GM23248 (cell line): ENCODE measurements at regions not wholly inside any gene's neighbourhood (a gene's known extent, or its start where the extent isn't known, plus 50 kb on each side); places are given as distances from the start of the nearest gene placed in this dataset.

Source experiments
- DNase-seq: peaks from one replicate; pipeline ENCODE4 v3.0.0-alpha.2; 2015
- H2AFZ ChIP-seq: fragments of 200-600 bp; sonication (generic); 2 replicates; pipeline ENCODE4 v1.6.1; 2016; ENCODE audit warnings: antibody characterized with exemption
- H3F3A ChIP-seq: fragments of 200-600 bp; sonication (generic); 2 replicates; pipeline ENCODE4 v1.6.1; 2016; ENCODE audit warnings: mild to moderate bottlenecking, antibody characterized with exemption, mixed run types; ENCODE audit not compliant: insufficient read depth
- H3K27ac ChIP-seq: fragments of 200-600 bp; sonication (generic); 2 replicates; pipeline ENCODE4 v1.5.1; 2016; ENCODE audit warnings: mild to moderate bottlenecking
- H3K27me3 ChIP-seq: fragments of 200-600 bp; sonication (generic); replicated peaks from 2 replicates; pipeline ENCODE4 v1.6.1; 2016; ENCODE audit warnings: mild to moderate bottlenecking; ENCODE audit not compliant: insufficient read depth
- H3K36me3 ChIP-seq: fragments of 200-600 bp; sonication (generic); 2 replicates; pipeline ENCODE4 v1.6.1; 2016; ENCODE audit warnings: low read depth, mild to moderate bottlenecking
- H3K4me1 ChIP-seq: fragments of 200-600 bp; sonication (generic); 2 replicates; pipeline ENCODE4 v1.6.1; 2016; ENCODE audit warnings: mild to moderate bottlenecking; ENCODE audit not compliant: insufficient read depth
- H3K4me2 ChIP-seq: fragments of 200-600 bp; sonication (generic); one replicate; pipeline ENCODE4 v1.6.1; 2016; ENCODE audit warnings: mild to moderate bottlenecking; ENCODE audit not compliant: unreplicated experiment
- H3K4me3 ChIP-seq: fragments of 200-600 bp; sonication (generic); 2 replicates; pipeline ENCODE4 v1.5.1; 2016; ENCODE audit warnings: mild to moderate bottlenecking
- H3K79me2 ChIP-seq: fragments of 200-600 bp; sonication (generic); 2 replicates; pipeline ENCODE4 v1.6.1; 2016; ENCODE audit warnings: mild to moderate bottlenecking; ENCODE audit not compliant: insufficient read depth
- H3K9ac ChIP-seq: fragments of 200-600 bp; sonication (generic); 2 replicates; pipeline ENCODE4 v1.6.1; 2016; ENCODE audit warnings: mild to moderate bottlenecking
- H3K9me2 ChIP-seq: fragments of 200-600 bp; sonication (generic); 2 replicates; pipeline ENCODE4 v1.6.1; 2016; ENCODE audit warnings: mixed run types, mild to moderate bottlenecking, moderate library complexity; ENCODE audit not compliant: insufficient read depth
- H3K9me3 ChIP-seq: fragments of 200-600 bp; sonication (generic); one replicate; pipeline ENCODE4 v1.6.1; 2017; ENCODE audit warnings: low read depth
- H4K20me1 ChIP-seq: fragments of 200-600 bp; sonication (generic); 2 replicates; pipeline ENCODE4 v1.6.0; 2016; ENCODE audit not compliant: insufficient read depth
- EZH2 ChIP-seq: fragments of 200-600 bp; sonication (generic); IDR thresholded peaks from 2 replicates; pipeline ENCODE4 v1.6.1; 2018; ENCODE audit warnings: antibody characterized with exemption, mild to moderate bottlenecking; ENCODE audit not compliant: insufficient read depth, poor library complexity, severe bottlenecking
- EZH2phosphoT487 ChIP-seq: fragments of 200-600 bp; sonication (generic); IDR thresholded peaks from 2 replicates; pipeline ENCODE4 v1.6.1; 2018; ENCODE audit warnings: antibody characterized with exemption, moderate library complexity, mild to moderate bottlenecking, low read depth; ENCODE audit not compliant: insufficient read depth
- WGBS, 2 experiments: methylation state at CpG; one replicate each; pipeline ENCODE4 v1.1.6; 2015 to 2017; ENCODE audit warnings: low lambda C conversion rate in 2 of 2, low coverage in 1 of 2; ENCODE audit errors: missing lambda C conversion rate in 2 of 2; 5-methylcytosine and 5-hydroxymethylcytosine counted together
- in situ Hi-C: fragments of 300-500 bp; cut with MboI; formaldehyde crosslinking; loops from 2 replicates; pipeline ENCODE4 v1.15.0; 2020

GRCh38 chr13:38620876-38621275 is 66.0 kb upstream of the FREM2 start:
- Histone ChIP-seq H3K9me2 (no peaks in the 10 kb centered on the region; the same call in 1 of the 2 replicates), H3K4me3 (no peak overlapping the region), H3K36me3 (no peaks in the 10 kb centered on the region), H2AFZ (no peak overlapping the region), H3K27me3 (no peaks in the 10 kb centered on the region), H3K9me3 (no peaks in the 10 kb centered on the region), H3F3A (no peaks in the 10 kb centered on the region), H3K27ac (no peak overlapping the region), H3K4me1 (no peaks in the 10 kb centered on the region; the same call in 1 of the 2 replicates), H3K79me2 (no peaks in the 10 kb centered on the region), H3K4me2 (no peak overlapping the region), H4K20me1 (no peaks in the 10 kb centered on the region), H3K9ac (no peak overlapping the region)
- in situ Hi-C loops = no loop called here
- WGBS, 2 experiments = 64 to 77% methylated on average over 4 of the region's 4 CpGs
- DNase-seq = no peak
- TF ChIP-seq EZH2phosphoT487 = no peak
- TF ChIP-seq EZH2 = no peak

- 60 to 65% methylated on average over 10 of the region's 10 CpGs for WGBS, 2 experiments
These were observed 62.1 kb upstream of the FREM2 start for GRCh38 chr13:38624822-38625221.

GRCh38 chr13:38628554-38628953 is 58.3 kb upstream of the FREM2 start:
- no peak overlapping the region for H3K4me3 ChIP-seq
- WGBS, 2 experiments = 88 to 90% methylated on average over 1 of the region's 1 CpG
- no peaks in the 10 kb centered on the region for H3K36me3 ChIP-seq
- no peaks in the 10 kb centered on the region for H4K20me1 ChIP-seq
- H3F3A ChIP-seq = no peaks in the 10 kb centered on the region
- H2AFZ ChIP-seq = no peak overlapping the region
- no peak for TF ChIP-seq EZH2
- no peak for TF ChIP-seq EZH2phosphoT487
- H3K79me2 ChIP-seq = no peaks in the 10 kb centered on the region
- H3K27me3 ChIP-seq = no peaks in the 10 kb centered on the region
- H3K27ac ChIP-seq = no peak overlapping the region
- H3K4me2 ChIP-seq = no peak overlapping the region
- H3K9me2 ChIP-seq = no peaks in the 10 kb centered on the region
- no peak overlapping the region for H3K9ac ChIP-seq
- no peak for DNase-seq
- in situ Hi-C loops = no loop called here
- H3K9me3 ChIP-seq = no peaks in the 10 kb centered on the region
- H3K4me1 ChIP-seq = peaks cover 10% of the 10 kb centered on the region

More at GRCh38 chr13:38624822-38625221, 62.1 kb upstream of the FREM2 start:
- H3K4me2 ChIP-seq = no peak overlapping the region
- H3K36me3 ChIP-seq = no peaks in the 10 kb centered on the region
- H4K20me1 ChIP-seq = no peaks in the 10 kb centered on the region
- DNase-seq = no peak
- TF ChIP-seq EZH2phosphoT487 = no peak
- TF ChIP-seq EZH2 = no peak
- H2AFZ ChIP-seq = no peak overlapping the region
- H3K9me2 ChIP-seq = no peaks in the 10 kb centered on the region
- H3K4me3 ChIP-seq = no peak overlapping the region
- H3K9me3 ChIP-seq = no peaks in the 10 kb centered on the region
- no peaks in the 10 kb centered on the region for H3F3A ChIP-seq
- H3K9ac ChIP-seq = no peak overlapping the region
- no peak overlapping the region for H3K27ac ChIP-seq
- no peaks in the 10 kb centered on the region for H3K79me2 ChIP-seq
- in situ Hi-C loops = no loop called here
- H3K4me1 ChIP-seq = no peaks in the 10 kb centered on the region
- H3K27me3 ChIP-seq = no peaks in the 10 kb centered on the region

GRCh38 chr13:38630780-38631179 is 56.1 kb upstream of the FREM2 start:
- no peaks in the 10 kb centered on the region for H3K36me3 ChIP-seq
- no peak overlapping the region for H3K9ac ChIP-seq
- H3K4me1 ChIP-seq = peaks cover 10% of the 10 kb centered on the region
- DNase-seq = peak; percentile 86
- H3K4me2 ChIP-seq = peak overlapping the region; percentile 67
- H3K9me3 ChIP-seq = no peaks in the 10 kb centered on the region
- WGBS, 2 experiments = 4% methylated on average over 4 of the region's 4 CpGs
- H4K20me1 ChIP-seq = no peaks in the 10 kb centered on the region
- TF ChIP-seq EZH2phosphoT487 (no peak), EZH2 (no peak)
- in situ Hi-C loops = no loop called here
- no peaks in the 10 kb centered on the region for H3K27me3 ChIP-seq
- H3K27ac ChIP-seq = no peak overlapping the region
- H2AFZ ChIP-seq = no peak overlapping the region
- H3K4me3 ChIP-seq = peak overlapping the region; percentile 36; the same call in 1 of the 2 replicates
- H3K9me2 ChIP-seq = no peaks in the 10 kb centered on the region
- H3F3A ChIP-seq = no peaks in the 10 kb centered on the region
- no peaks in the 10 kb centered on the region for H3K79me2 ChIP-seq

- WGBS, 2 experiments = 65 to 71% methylated on average over 4 of the region's 4 CpGs
- no peak for TF ChIP-seq EZH2phosphoT487
- TF ChIP-seq EZH2 = no peak
These were observed 51.8 kb upstream of the FREM2 start for GRCh38 chr13:38635030-38635429.

More at GRCh38 chr13:38635030-38635429, 51.8 kb upstream of the FREM2 start:
- in situ Hi-C loops = no loop called here
- Histone ChIP-seq H3F3A (no peaks in the 10 kb centered on the region), H3K27ac (no peak overlapping the region), H3K9ac (no peak overlapping the region), H4K20me1 (no peaks in the 10 kb centered on the region), H3K4me2 (no peak overlapping the region), H3K9me3 (no peaks in the 10 kb centered on the region), H3K9me2 (no peaks in the 10 kb centered on the region), H3K4me1 (peaks cover 10% of the 10 kb centered on the region), H3K27me3 (no peaks in the 10 kb centered on the region), H3K36me3 (no peaks in the 10 kb centered on the region), H3K79me2 (no peaks in the 10 kb centered on the region), H3K4me3 (no peak overlapping the region), H2AFZ (no peak overlapping the region)
- no peak for DNase-seq
